CD4-positive, CD25-positive, alpha-beta regulatory T cell (primary cell): ENCODE measurements at regions not wholly inside any gene's neighbourhood (a gene's known extent, or its start where the extent isn't known, plus 50 kb on each side); places are given as distances from the start of the nearest gene placed in this dataset.
"Not testable (repeated sequence)": the region's sequence is repeated elsewhere in the genome, so short reads cannot be mapped to it uniquely, and the experiment has no call there.

Experiments used
- ATAC-seq, 2 donors: fragments of 150-1000 bp; cut with Tn5 transposase; one replicate each; pipeline ENCODE4 v1.10.0; 2021; ENCODE audit warnings: low read depth in 2 of 2, moderate number of reproducible peaks in 2 of 2, moderate library complexity in 1 of 2
- DNase-seq, 3 donors: peaks; one replicate each; pipeline versions ENCODE4 v3.0.0 to v3.0.0-alpha.2; 2012 to 2022; ENCODE audit warnings: mixed read lengths in 1 of 3
- H3K27ac ChIP-seq: one replicate; pipeline ENCODE4 v1.7.0; 2013; ENCODE audit warnings: mild to moderate bottlenecking, low read length; ENCODE audit not compliant: insufficient read depth, poor library complexity, severe bottlenecking
- H3K27me3 ChIP-seq: one replicate; pipeline ENCODE4 v1.7.0; 2013; ENCODE audit warnings: low read length; ENCODE audit not compliant: control insufficient read depth, insufficient read depth
- H3K36me3 ChIP-seq: one replicate; pipeline ENCODE4 v1.7.0; 2013; ENCODE audit warnings: mild to moderate bottlenecking, low read length, moderate library complexity; ENCODE audit not compliant: control insufficient read depth, insufficient read depth
- H3K4me1 ChIP-seq: 2 replicates; pipeline ENCODE4 v1.7.0; 2013; ENCODE audit warnings: mild to moderate bottlenecking, low read length; ENCODE audit not compliant: insufficient read depth, control insufficient read depth, poor library complexity, severe bottlenecking
- H3K4me3 ChIP-seq: one replicate; pipeline ENCODE4 v1.7.0; 2013; ENCODE audit warnings: low read depth, mild to moderate bottlenecking, low read length, moderate library complexity
- H3K9me3 ChIP-seq, 2 experiments: 1 replicate in 1 of 2; 2 replicates in 1 of 2; pipeline ENCODE4 v1.7.0; 2013; ENCODE audit warnings: low read length in 2 of 2, mild to moderate bottlenecking in 1 of 2, moderate library complexity in 1 of 2; ENCODE audit not compliant: control insufficient read depth in 2 of 2
- H3K27ac Mint-ChIP-seq, 3 donors: one replicate each; pipeline ENCODE4 v1.8.0; 2020 to 2022; ENCODE audit warnings: mild to moderate bottlenecking in 3 of 3, mixed read lengths in 3 of 3, moderate library complexity in 2 of 3
- H3K27me3 Mint-ChIP-seq: one replicate; pipeline ENCODE4 v1.8.0; 2022; ENCODE audit warnings: mild to moderate bottlenecking, mixed read lengths
- H3K36me3 Mint-ChIP-seq: one replicate; pipeline ENCODE4 v1.8.0; 2020; ENCODE audit warnings: mixed read lengths
- H3K4me1 Mint-ChIP-seq, 4 donors: one replicate each; pipeline ENCODE4 v1.8.0; 2020 to 2022; ENCODE audit warnings: mixed read lengths in 4 of 4, mild to moderate bottlenecking in 1 of 4
- H3K4me3 Mint-ChIP-seq, 4 donors: one replicate each; pipeline ENCODE4 v1.8.0; 2020 to 2022; ENCODE audit warnings: mild to moderate bottlenecking in 4 of 4, mixed read lengths in 4 of 4, moderate library complexity in 3 of 4
- H3K9me3 Mint-ChIP-seq, 7 donors: one replicate each; pipeline ENCODE4 v1.8.0; 2020 to 2022; ENCODE audit warnings: mixed read lengths in 7 of 7, mild to moderate bottlenecking in 3 of 7, moderate library complexity in 2 of 7

- not testable (repeated sequence) for H3K4me1 ChIP-seq, H3K27ac ChIP-seq, H3K4me1 Mint-ChIP-seq, H3K9me3 ChIP-seq, H3K27me3 Mint-ChIP-seq, H3K36me3 ChIP-seq, H3K4me3 Mint-ChIP-seq, DNase-seq, H3K36me3 Mint-ChIP-seq, H3K4me3 ChIP-seq, ATAC-seq, H3K27ac Mint-ChIP-seq, H3K27me3 ChIP-seq
- peaks cover 0 to 27% (median 2%) of the 10 kb centered on the region in 7 donors for H3K9me3 Mint-ChIP-seq
Measured at GRCh38 chr15:24165512-24165911, 478.4 kb upstream of the NDN start.

GRCh38 chr15:24202297-24202696, 473.3 kb upstream of the NPAP1 start:
- not testable (repeated sequence) for H3K27ac ChIP-seq, ATAC-seq, H3K4me3 ChIP-seq, DNase-seq, H3K4me3 Mint-ChIP-seq, H3K9me3 ChIP-seq, H3K4me1 Mint-ChIP-seq, H3K36me3 Mint-ChIP-seq, H3K9me3 Mint-ChIP-seq, H3K4me1 ChIP-seq, H3K36me3 ChIP-seq, H3K27me3 ChIP-seq, H3K27ac Mint-ChIP-seq, H3K27me3 Mint-ChIP-seq

GRCh38 chr15:24211742-24212476, 463.7 kb upstream of the NPAP1 start:
- H3K27me3 ChIP-seq, H3K4me1 Mint-ChIP-seq, H3K9me3 ChIP-seq, ATAC-seq, H3K27ac Mint-ChIP-seq, DNase-seq, H3K4me3 Mint-ChIP-seq, H3K4me1 ChIP-seq, H3K4me3 ChIP-seq, H3K27ac ChIP-seq, H3K27me3 Mint-ChIP-seq, H3K36me3 Mint-ChIP-seq, H3K9me3 Mint-ChIP-seq, H3K36me3 ChIP-seq: not testable (repeated sequence)

- no peaks in the 10 kb centered on the region for H3K36me3 Mint-ChIP-seq
- no peaks in the 10 kb centered on the region for H3K27me3 Mint-ChIP-seq
- H3K27ac Mint-ChIP-seq, result no peak overlapping the region
- no peak overlapping the region for H3K4me3 Mint-ChIP-seq
- no peak overlapping the region for H3K4me3 ChIP-seq
- no peaks in the 10 kb centered on the region for H3K4me1 ChIP-seq
- H3K27me3 ChIP-seq, result no peaks in the 10 kb centered on the region
- no peak for ATAC-seq
- no peak overlapping the region for H3K27ac ChIP-seq
- peaks cover 0 to 33% (median 5%) of the 10 kb centered on the region in 7 donors for H3K9me3 Mint-ChIP-seq
- H3K9me3 ChIP-seq, result peaks cover 0 to under 1% of the 10 kb centered on the region in 2 experiments
- H3K4me1 Mint-ChIP-seq, result peaks cover 0 to 5% (median 0%) of the 10 kb centered on the region in 4 donors
- DNase-seq, result no peak
- H3K36me3 ChIP-seq, result no peaks in the 10 kb centered on the region
Measured at GRCh38 chr15:24223739-24224138, 451.8 kb upstream of the NPAP1 start.

- Mint-ChIP-seq H3K27ac (no peak overlapping the region), H3K4me1 (peaks cover 0 to 5% (median 0%) of the 10 kb centered on the region in 4 donors), H3K36me3 (no peaks in the 10 kb centered on the region), H3K27me3 (no peaks in the 10 kb centered on the region), H3K9me3 (peaks cover 0 to 35% (median 5%) of the 10 kb centered on the region in 7 donors), H3K4me3 (no peak overlapping the region)
- Histone ChIP-seq H3K36me3 (no peaks in the 10 kb centered on the region), H3K4me3 (no peak overlapping the region), H3K27me3 (no peaks in the 10 kb centered on the region), H3K27ac (no peak overlapping the region), H3K4me1 (no peaks in the 10 kb centered on the region), H3K9me3 (no peaks in the 10 kb centered on the region)
- ATAC-seq (no peak), DNase-seq (no peak)
Measured at GRCh38 chr15:24224161-24224560, 451.4 kb upstream of the NPAP1 start.

GRCh38 chr15:24228922-24229321, 446.7 kb upstream of the NPAP1 start:
- not testable (repeated sequence) for H3K36me3 Mint-ChIP-seq, H3K27ac ChIP-seq, H3K27me3 ChIP-seq, H3K9me3 ChIP-seq, H3K36me3 ChIP-seq, H3K4me1 ChIP-seq, H3K27me3 Mint-ChIP-seq, H3K4me3 Mint-ChIP-seq, H3K4me1 Mint-ChIP-seq, DNase-seq, H3K4me3 ChIP-seq, ATAC-seq, H3K27ac Mint-ChIP-seq
- peaks cover 0 to 28% (median 8%) of the 10 kb centered on the region in 7 donors for H3K9me3 Mint-ChIP-seq

GRCh38 chr15:24233134-24233533, 442.4 kb upstream of the NPAP1 start:
- ATAC-seq, H3K27me3 ChIP-seq, H3K4me1 ChIP-seq, H3K27ac ChIP-seq, DNase-seq, H3K36me3 Mint-ChIP-seq, H3K4me3 ChIP-seq, H3K36me3 ChIP-seq, H3K9me3 ChIP-seq, H3K27me3 Mint-ChIP-seq, H3K4me1 Mint-ChIP-seq, H3K4me3 Mint-ChIP-seq, H3K27ac Mint-ChIP-seq: not testable (repeated sequence)
- peaks cover 0 to 13% (median 3%) of the 10 kb centered on the region in 7 donors for H3K9me3 Mint-ChIP-seq

GRCh38 chr15:24240580-24240979, 435.0 kb upstream of the NPAP1 start:
- not testable (repeated sequence) for H3K4me1 Mint-ChIP-seq, H3K36me3 ChIP-seq, H3K4me1 ChIP-seq, DNase-seq, H3K4me3 Mint-ChIP-seq, ATAC-seq, H3K27ac Mint-ChIP-seq, H3K4me3 ChIP-seq, H3K27ac ChIP-seq, H3K27me3 ChIP-seq, H3K9me3 Mint-ChIP-seq, H3K9me3 ChIP-seq, H3K36me3 Mint-ChIP-seq, H3K27me3 Mint-ChIP-seq
